NB4 (cell line): ENCODE measurements at regions not wholly inside any gene's neighbourhood (a gene's known extent, or its start where the extent isn't known, plus 50 kb on each side); places are given as distances from the start of the nearest gene placed in this dataset.

Experiments used
- CTCF ChIP-seq: IDR thresholded peaks from one replicate; pipeline ENCODE4 v1.5.1; 2012; ENCODE audit warnings: low read depth, low read length
- MAX ChIP-seq: IDR thresholded peaks from 2 replicates; pipeline ENCODE4 v1.6.1; 2011; ENCODE audit warnings: low read depth, low read length
- POLR2A ChIP-seq: IDR thresholded peaks from 2 replicates; pipeline ENCODE4 v1.6.1; 2011; ENCODE audit warnings: mild to moderate bottlenecking; ENCODE audit not compliant: insufficient read length; ENCODE audit errors: extremely low read depth

- TF ChIP-seq CTCF (no peak), POLR2A (no peak), MAX (no peak)
Observed at GRCh38 chr3:80705290-80705689, 937.5 kb upstream of the ROBO1 start.
